ENCODE measurements at regions not wholly inside any gene's neighbourhood (a gene's known extent, or its start where the extent isn't known, plus 50 kb on each side); places are given as distances from the start of the nearest gene placed in this dataset.

DNA sequence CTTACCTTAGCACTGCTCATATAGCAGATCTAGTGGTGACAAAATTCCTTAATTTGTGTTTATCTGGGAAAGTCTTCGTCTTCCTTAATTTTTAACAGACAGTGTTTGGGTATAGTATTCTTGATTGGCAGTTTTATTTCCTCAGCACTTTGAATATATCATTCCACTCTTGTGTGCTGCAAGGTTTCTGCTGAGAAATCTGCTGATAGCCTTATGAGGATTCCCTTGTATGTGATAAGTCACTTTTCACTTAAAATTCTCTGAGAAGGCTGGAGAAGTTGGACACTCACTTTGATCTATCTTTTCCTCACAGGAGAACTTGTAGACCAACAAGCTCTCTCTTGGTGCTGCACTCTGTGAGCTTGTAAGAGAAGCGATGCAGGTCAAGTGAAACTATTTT is 306.1 kb upstream of the RTL1 start:
- ChIA-PET POLR2A (ENCODE audit: low non-redundant PET) (no interaction called here), CTCF (no interaction called here)
- DNase-seq (ENCODE audit: low spot score) = no peak
- TF ChIP-seq, protein P1, sequence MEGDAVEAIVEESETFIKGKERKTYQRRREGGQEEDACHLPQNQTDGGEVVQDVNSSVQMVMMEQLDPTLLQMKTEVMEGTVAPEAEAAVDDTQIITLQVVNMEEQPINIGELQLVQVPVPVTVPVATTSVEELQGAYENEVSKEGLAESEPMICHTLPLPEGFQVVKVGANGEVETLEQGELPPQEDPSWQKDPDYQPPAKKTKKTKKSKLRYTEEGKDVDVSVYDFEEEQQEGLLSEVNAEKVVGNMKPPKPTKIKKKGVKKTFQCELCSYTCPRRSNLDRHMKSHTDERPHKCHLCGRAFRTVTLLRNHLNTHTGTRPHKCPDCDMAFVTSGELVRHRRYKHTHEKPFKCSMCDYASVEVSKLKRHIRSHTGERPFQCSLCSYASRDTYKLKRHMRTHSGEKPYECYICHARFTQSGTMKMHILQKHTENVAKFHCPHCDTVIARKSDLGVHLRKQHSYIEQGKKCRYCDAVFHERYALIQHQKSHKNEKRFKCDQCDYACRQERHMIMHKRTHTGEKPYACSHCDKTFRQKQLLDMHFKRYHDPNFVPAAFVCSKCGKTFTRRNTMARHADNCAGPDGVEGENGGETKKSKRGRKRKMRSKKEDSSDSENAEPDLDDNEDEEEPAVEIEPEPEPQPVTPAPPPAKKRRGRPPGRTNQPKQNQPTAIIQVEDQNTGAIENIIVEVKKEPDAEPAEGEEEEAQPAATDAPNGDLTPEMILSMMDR (conservative IDR thresholded peaks at IDR 0.05; ENCODE audit: low read depth) = no peak
- H3K27ac ChIP-seq = no peak overlapping the region

DNA sequence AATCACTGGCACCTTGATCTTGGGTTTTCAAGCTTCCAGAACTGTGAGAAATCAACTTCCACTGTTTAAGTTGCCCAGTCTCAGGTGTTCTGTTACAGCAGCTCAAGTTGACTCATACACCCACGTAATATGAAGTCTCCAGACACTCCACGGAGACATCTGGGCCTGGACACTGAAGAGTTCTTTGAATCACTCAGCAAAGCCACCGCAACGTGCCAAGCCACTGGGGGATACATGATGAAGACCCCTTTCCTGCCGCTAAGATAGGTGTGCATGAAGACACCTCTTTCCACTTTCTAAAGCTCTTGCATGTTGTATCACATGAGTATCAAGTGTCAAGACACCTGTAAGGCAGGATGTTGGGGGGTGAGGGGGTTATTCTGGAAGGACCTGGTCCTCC is 311.7 kb upstream of the RTL1 start:
- POLR2A ChIA-PET (ENCODE audit: low non-redundant PET) = no interaction called here
- H3K27ac ChIP-seq = no peak overlapping the region
- CTCF ChIA-PET = no interaction called here
- no peak for DNase-seq (ENCODE audit: low spot score)
- TF ChIP-seq, protein P1 (conservative IDR thresholded peaks at IDR 0.05; ENCODE audit: low read depth) = no peak

DNA sequence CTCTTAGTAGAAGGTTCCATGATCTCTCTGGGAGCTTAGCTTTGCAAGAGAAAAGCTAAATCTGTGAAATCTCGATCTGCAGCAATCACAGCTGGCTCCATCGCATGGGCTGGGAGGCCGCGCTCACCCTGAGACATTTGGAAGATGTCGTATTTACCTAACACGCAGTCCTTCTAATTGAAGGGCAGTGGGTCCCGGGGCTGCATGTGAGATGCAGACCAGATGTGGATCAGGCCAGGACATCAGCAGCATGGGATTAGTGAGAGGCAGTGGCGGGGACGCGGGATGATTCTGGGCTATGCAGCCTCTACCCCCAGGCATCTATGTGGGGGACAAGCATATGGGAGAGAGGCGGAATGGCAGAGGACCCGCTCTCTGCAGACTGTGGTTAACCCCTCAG is 312.4 kb upstream of the RTL1 start:
- ChIA-PET CTCF (no interaction called here), POLR2A (ENCODE audit: low non-redundant PET) (no interaction called here)
- TF ChIP-seq, protein P1 (conservative IDR thresholded peaks at IDR 0.05; ENCODE audit: low read depth) = no peak
- no peak for DNase-seq (ENCODE audit: low spot score)
- H3K27ac ChIP-seq = no peak overlapping the region

DNA sequence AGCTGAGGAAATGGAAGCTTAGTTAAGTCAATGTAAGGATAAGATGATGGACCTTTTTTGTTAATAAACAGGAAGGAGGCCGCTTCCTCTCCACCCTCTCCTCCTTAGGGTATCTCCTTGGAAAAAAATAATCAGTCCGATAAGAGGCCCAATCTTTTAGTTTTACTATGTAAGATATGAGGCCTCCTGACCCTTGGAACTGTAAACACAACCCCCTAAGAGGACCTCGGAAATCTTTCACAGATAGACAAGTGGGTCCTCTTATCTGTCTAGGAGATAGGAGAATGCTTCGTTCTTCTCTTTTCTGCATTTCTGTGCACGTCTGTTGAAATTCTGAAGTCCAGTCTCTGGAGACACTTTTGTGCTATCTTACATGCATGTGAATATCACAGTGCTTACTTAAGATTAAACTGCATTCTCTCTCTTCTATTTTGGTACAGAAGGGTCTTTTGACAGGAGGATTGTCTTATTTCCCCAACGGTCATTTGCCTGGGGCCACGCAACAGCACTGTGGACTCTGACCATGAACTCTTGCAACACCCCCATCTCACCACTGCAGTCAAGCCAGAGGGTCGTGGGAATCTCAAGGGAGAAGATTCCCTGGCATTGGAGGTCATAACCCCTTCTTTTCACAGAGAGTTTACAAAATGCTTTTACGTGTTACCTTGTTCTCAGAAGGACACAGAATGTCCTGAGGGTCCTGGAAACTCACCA is 313.0 kb upstream of the RTL1 start:
- POLR2A ChIA-PET (ENCODE audit: low non-redundant PET) = no interaction called here
- no peak overlapping the region for H3K27ac ChIP-seq
- TF ChIP-seq, protein P1 (conservative IDR thresholded peaks at IDR 0.05; ENCODE audit: low read depth) = no peak
- DNase-seq (ENCODE audit: low spot score) = no peak
- CTCF ChIA-PET = no interaction called here

DNA sequence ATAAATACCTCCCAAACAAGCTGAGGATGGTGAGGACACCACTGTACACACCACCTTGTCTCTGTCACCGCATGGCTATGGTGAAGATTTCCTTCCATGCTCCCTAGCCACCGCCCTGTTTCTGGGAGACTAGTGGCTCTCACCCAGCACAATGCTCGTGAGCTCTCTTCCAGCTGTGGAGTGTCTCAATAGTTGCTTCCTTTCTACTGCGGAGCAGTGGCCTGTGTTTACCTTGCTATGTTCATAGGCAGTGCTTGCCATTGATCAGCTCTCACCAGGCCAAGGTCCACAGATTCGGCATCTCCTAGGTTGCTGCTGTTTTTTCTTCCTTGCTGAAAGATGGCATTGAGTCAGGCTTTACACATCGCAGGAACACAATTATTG is 313.6 kb upstream of the RTL1 start:
- CTCF ChIA-PET = no interaction called here
- POLR2A ChIA-PET (ENCODE audit: low non-redundant PET) = no interaction called here
- TF ChIP-seq, protein P1 (conservative IDR thresholded peaks at IDR 0.05; ENCODE audit: low read depth) = no peak
- no peak overlapping the region for H3K27ac ChIP-seq
- no peak for DNase-seq (ENCODE audit: low spot score)

DNA sequence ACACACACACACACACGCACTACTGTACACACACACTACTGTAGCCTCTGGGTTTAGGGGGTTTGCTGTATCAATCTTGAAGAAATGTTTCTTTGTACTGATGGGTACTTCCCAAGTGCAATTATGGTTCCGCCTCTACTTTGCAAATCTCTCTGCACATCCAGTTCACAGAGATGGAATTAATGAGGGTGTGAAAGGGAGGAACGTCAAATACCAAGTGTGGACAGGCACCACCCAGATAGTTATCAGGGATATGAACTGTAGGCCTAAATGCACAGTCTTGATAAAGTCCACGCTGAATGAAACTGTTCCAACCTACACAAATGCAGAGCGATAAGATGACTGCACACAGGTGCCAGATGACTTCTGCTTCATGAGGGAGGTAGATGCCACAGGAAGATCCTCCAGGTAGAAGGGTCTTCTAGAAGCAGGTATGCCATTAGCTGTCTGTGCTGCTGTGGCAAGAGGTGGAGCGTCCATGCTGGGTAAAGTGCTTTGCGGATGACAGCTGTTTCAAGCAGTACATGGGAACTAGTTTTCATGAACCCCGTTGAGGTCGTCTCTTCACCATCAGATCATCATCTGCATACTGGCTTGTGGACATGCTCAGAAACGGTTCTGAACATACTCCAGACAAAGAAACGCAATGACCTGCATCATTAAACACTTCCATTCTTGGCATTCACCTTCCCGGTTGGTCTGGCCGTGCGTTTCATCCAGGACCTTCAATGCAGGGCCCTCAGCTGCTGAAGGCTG is 314.3 kb upstream of the RTL1 start:
- POLR2A ChIA-PET (ENCODE audit: low non-redundant PET) = no interaction called here
- TF ChIP-seq, protein P1 (conservative IDR thresholded peaks at IDR 0.05; ENCODE audit: low read depth) = no peak
- H3K27ac ChIP-seq = no peak overlapping the region
- CTCF ChIA-PET = interaction anchor here (0.6 kb wide), 1 partner anchor 18 kb away, joined by 3 read pairs; no protein-coding TSS in a partner anchor
- DNase-seq (ENCODE audit: low spot score) = no peak

Measured in RWPE1 (cell line).